ENCODE measurements at regions not wholly inside any gene's neighbourhood (a gene's known extent, or its start where the extent isn't known, plus 50 kb on each side); places are given as distances from the start of the nearest gene placed in this dataset.
A peak's percentile ranks its signal among the peaks of the same experiment; 100 is the strongest.

- ChIA-PET POLR2A (no interaction called here), CTCF (interaction anchor here (1.1 to 3.0 kb wide), 2 partner anchors 12 to 13 kb away, joined by 3 to 12 read pairs; no protein-coding TSS in a partner anchor)
- H4K20me1 ChIP-seq (ENCODE audit: insufficient read depth): no peaks in the 10 kb centered on the region
- no peaks in the 10 kb centered on the region for H3K9me2 ChIP-seq
- no peaks in the 10 kb centered on the region for H3K79me2 ChIP-seq (ENCODE audit: insufficient read depth)
- no peaks in the 10 kb centered on the region for H3K36me3 ChIP-seq (replicated peaks in 1 of 2; ENCODE audit: control insufficient read depth in 1 of 2, insufficient read depth in 2 of 2, low read length in 1 of 2)
- no peaks in the 10 kb centered on the region for H3K9me3 ChIP-seq
- H3F3A ChIP-seq (replicated peaks; ENCODE audit: insufficient read depth): no peaks in the 10 kb centered on the region
- TF ChIP-seq USF1 (IDR thresholded peaks at IDR 0.05; ENCODE audit: borderline replicate concordance, low read depth): no peak
- no peak for TF ChIP-seq TEAD4 (IDR thresholded peaks at IDR 0.05; ENCODE audit: borderline replicate concordance, insufficient read depth)
- no peak for TF ChIP-seq YY1 (IDR thresholded peaks at IDR 0.05; ENCODE audit: low read depth)
- TF ChIP-seq JUND (IDR thresholded peaks at IDR 0.05): no peak
- TF ChIP-seq TCF12 (IDR thresholded peaks at IDR 0.05): no peak
- no peak for TF ChIP-seq GABPA (IDR thresholded peaks at IDR 0.05; ENCODE audit: low read depth)
- TF ChIP-seq RXRA (IDR thresholded peaks at IDR 0.05; ENCODE audit: borderline replicate concordance, low read depth): no peak
- no peak for TF ChIP-seq SMC3 (IDR thresholded peaks at IDR 0.05; ENCODE audit: low read depth, low read length)
- no peak for TF ChIP-seq ZBTB33 (IDR thresholded peaks at IDR 0.05; ENCODE audit: borderline replicate concordance, low read depth)
- TF ChIP-seq EZH2phosphoT487 (IDR thresholded peaks at IDR 0.05; ENCODE audit: borderline replicate concordance, low read depth): no peak
- TF ChIP-seq EP300 (IDR thresholded peaks at IDR 0.05; ENCODE audit: borderline replicate concordance in 1 of 2, low read depth in 1 of 2, low read length in 1 of 2): no peak
- TF ChIP-seq FOXJ3 (CRISPR knock-in tag; IDR thresholded peaks at IDR 0.05): no peak
- no peak for TF ChIP-seq MEF2A (IDR thresholded peaks at IDR 0.05; ENCODE audit: borderline replicate concordance, low read depth)
- TF ChIP-seq IRF3 (IDR thresholded peaks at IDR 0.05; ENCODE audit: low read depth, low read length): no peak
- TF ChIP-seq RCOR1 (IDR thresholded peaks at IDR 0.05; ENCODE audit: low read length): no peak
- DNase-seq: no peak
- H2AFZ ChIP-seq (ENCODE audit: low read depth): no peak overlapping the region
- peaks cover 0 to 26% of the 10 kb centered on the region in 2 experiments; a peak in 3 of 4 replicates for H3K4me1 ChIP-seq (ENCODE audit: control insufficient read depth in 1 of 2, insufficient read depth in 2 of 2, low read depth in 1 of 2, low read length in 1 of 2)
- no peak overlapping the region for H3K4me3 ChIP-seq (ENCODE audit: low read depth in 2 of 2, low read length in 1 of 2)
- peak overlapping the region in 1 of 2 experiments; percentile 16; a peak in 1 of 4 replicates for H3K27ac ChIP-seq (ENCODE audit: low read depth in 2 of 2, low read length in 1 of 2)
- WGBS (ENCODE audit: low lambda C conversion rate): 82% methylated on average over 4 of the region's 4 CpGs
- H3K4me2 ChIP-seq: no peak overlapping the region
- no peak overlapping the region for H3K9ac ChIP-seq
- no peaks in the 10 kb centered on the region for H3K27me3 ChIP-seq (ENCODE audit: insufficient read depth)
Observed at GRCh38 chr3:65182085-65182484, 494.3 kb upstream of the ADAMTS9 start.
